Astrocyte of the hippocampus (primary cell): ENCODE measurements at regions not wholly inside any gene's neighbourhood (a gene's known extent, or its start where the extent isn't known, plus 50 kb on each side); places are given as distances from the start of the nearest gene placed in this dataset.

Experiments used
- DNase-seq: peaks from one replicate; pipeline ENCODE4 v3.0.0; 2011; ENCODE audit warnings: low read depth, low spot score

GRCh38 chr2:204321910-204322751 lies 223.1 kb upstream of the PARD3B start:
- peak; percentile 51 for DNase-seq

- DNase-seq, result peak; percentile 88
These were observed 219.8 kb upstream of the PARD3B start for GRCh38 chr2:204325468-204325867.

- no peak for DNase-seq
These were observed 216.9 kb upstream of the PARD3B start for GRCh38 chr2:204328373-204328772.

- DNase-seq, result no peak
These were observed 216.3 kb upstream of the PARD3B start for GRCh38 chr2:204329016-204329415.

GRCh38 chr2:204329532-204329931 lies 215.7 kb upstream of the PARD3B start:
- no peak for DNase-seq

- DNase-seq, result no peak
These were observed 214.1 kb upstream of the PARD3B start for GRCh38 chr2:204331180-204331579.

GRCh38 chr2:204331988-204332387 lies 213.3 kb upstream of the PARD3B start:
- DNase-seq, result no peak

GRCh38 chr2:204332706-204333105 lies 212.6 kb upstream of the PARD3B start:
- no peak for DNase-seq

- no peak for DNase-seq
These were observed 211.4 kb upstream of the PARD3B start for GRCh38 chr2:204333861-204334260.

- DNase-seq, result no peak
These were observed 209.7 kb upstream of the PARD3B start for GRCh38 chr2:204335451-204336058.

- no peak for DNase-seq
These were observed 209.0 kb upstream of the PARD3B start for GRCh38 chr2:204336153-204336744.

- no peak for DNase-seq
These were observed 207.6 kb upstream of the PARD3B start for GRCh38 chr2:204337638-204338037.

GRCh38 chr2:204339212-204339715 lies 206.0 kb upstream of the PARD3B start:
- DNase-seq, result no peak

- DNase-seq, result no peak
These were observed 204.8 kb upstream of the PARD3B start for GRCh38 chr2:204340511-204340910.

- DNase-seq, result no peak
These were observed 203.4 kb upstream of the PARD3B start for GRCh38 chr2:204341887-204342276.

GRCh38 chr2:204343685-204344084 lies 201.6 kb upstream of the PARD3B start:
- no peak for DNase-seq

GRCh38 chr2:204344119-204344518 lies 201.2 kb upstream of the PARD3B start:
- DNase-seq, result no peak

- no peak for DNase-seq
These were observed 198.4 kb upstream of the PARD3B start for GRCh38 chr2:204346906-204347305.

- peak; percentile 31 for DNase-seq
These were observed 191.5 kb upstream of the PARD3B start for GRCh38 chr2:204353823-204354222.

- no peak for DNase-seq
These were observed 190.8 kb upstream of the PARD3B start for GRCh38 chr2:204354442-204354856.

- no peak for DNase-seq
These were observed 189.6 kb upstream of the PARD3B start for GRCh38 chr2:204355688-204356087.

GRCh38 chr2:204356151-204356641 lies 189.1 kb upstream of the PARD3B start:
- DNase-seq, result no peak
